ENCODE measurements at regions not wholly inside any gene's neighbourhood (a gene's known extent, or its start where the extent isn't known, plus 50 kb on each side); places are given as distances from the start of the nearest gene placed in this dataset.
"Not testable (repeated sequence)": the region's sequence is repeated elsewhere in the genome, so short reads cannot be mapped to it uniquely, and the experiment has no call there.

GRCh38 chr4:120001850-120002249, 64.8 kb downstream of the MAD2L1 start (continued):
- TF ChIP-seq E2F4 (IDR thresholded peaks at IDR 0.05; ENCODE audit: low read depth, low read length): no peak
- TF ChIP-seq CBFB (IDR thresholded peaks at IDR 0.05; ENCODE audit: low read depth): no peak

- FAIRE-seq (no peak), DNase-seq (ENCODE audit: low read depth, low spot score) (no peak), ATAC-seq (no peak)
- no peak overlapping the region for H3K4me2 ChIP-seq (ENCODE audit: control insufficient read depth, insufficient read depth)
- POLR2A ChIA-PET: no interaction called here
- no peak overlapping the region for H3K27ac ChIP-seq (ENCODE audit: control insufficient read depth, insufficient read depth)
- no peak overlapping the region for H2AFZ ChIP-seq (ENCODE audit: control insufficient read depth, low read depth, low read length)
- no peaks in the 10 kb centered on the region for H3K9me3 ChIP-seq (replicated peaks; ENCODE audit: control insufficient read depth, insufficient read depth, low read length)
- no peaks in the 10 kb centered on the region for H4K20me1 ChIP-seq (ENCODE audit: control insufficient read depth, insufficient read depth)
- 44% methylated on average over 6 of the region's 6 CpGs for WGBS (ENCODE audit: insufficient coverage, insufficient replicate concordance, low lambda C conversion rate, missing lambda C conversion rate)
- H3K27me3 ChIP-seq (replicated peaks in 1 of 2; ENCODE audit: control insufficient read depth in 2 of 2, insufficient read depth in 2 of 2, low read length in 1 of 2): no peaks in the 10 kb centered on the region
- H3K36me3 ChIP-seq (ENCODE audit: control insufficient read depth in 2 of 2, insufficient read depth in 2 of 2, low read length in 1 of 2): no peaks in the 10 kb centered on the region
- no peak overlapping the region for H3K4me3 ChIP-seq
- RAD21 ChIA-PET (ENCODE audit: unreplicated experiment): no interaction called here
- H3K79me2 ChIP-seq (ENCODE audit: control insufficient read depth, insufficient read depth, low read length): no peaks in the 10 kb centered on the region
- no peaks in the 10 kb centered on the region for H3K4me1 ChIP-seq (ENCODE audit: control insufficient read depth, insufficient read depth, low read length)
- H3K9ac ChIP-seq (ENCODE audit: control insufficient read depth, insufficient read depth, low read length): no peak overlapping the region
- CTCF ChIA-PET: no interaction called here
- BruUV-seq (replicated peaks): no TSS peak
- intact Hi-C loops (cut with micrococcal nuclease; ENCODE audit: unreplicated experiment) (no loop called here), in situ Hi-C loops (cut with MboI) (no loop called here)
- TF ChIP-seq NRF1 (conservative IDR thresholded peaks at IDR 0.05; ENCODE audit: low read depth, low read length): no peak
- TF ChIP-seq HCFC1 (IDR thresholded peaks at IDR 0.05; ENCODE audit: low read length): no peak
- no peak for TF ChIP-seq NR2C2 (IDR thresholded peaks at IDR 0.05; ENCODE audit: borderline replicate concordance, control insufficient read depth, insufficient read length, low read depth)
- no peak for TF ChIP-seq EED (IDR thresholded peaks at IDR 0.05; ENCODE audit: low read depth)
- SMC1A ChIA-PET (ENCODE audit: uncharacterized antibody, unreplicated experiment): no interaction called here
Observed at GRCh38 chr4:120000591-120001296, 65.9 kb downstream of the MAD2L1 start.

DNA sequence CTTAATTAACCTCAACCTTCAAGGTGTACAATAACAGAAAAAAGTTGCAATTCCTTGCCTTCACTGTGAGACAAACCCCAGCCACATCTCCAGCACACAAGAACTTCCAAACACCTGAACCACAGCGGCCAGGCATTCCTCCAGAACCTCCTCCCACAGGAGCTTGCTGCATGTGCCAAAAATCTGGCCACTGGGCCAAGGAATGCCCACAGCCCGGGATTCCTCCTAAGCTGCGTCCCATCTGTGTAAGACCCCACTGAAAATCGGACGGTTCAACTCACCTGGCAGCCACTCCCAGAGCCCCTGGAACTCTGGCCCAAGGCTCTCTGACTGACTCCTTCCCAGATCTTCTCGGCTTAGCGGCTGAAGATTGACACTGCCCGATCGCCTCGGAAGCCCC, 70.6 kb downstream of the MAD2L1 start:
- in situ Hi-C loops (cut with MboI); H3K4me1 ChIP-seq (ENCODE audit: control insufficient read depth, insufficient read depth, low read length); H3K79me2 ChIP-seq (ENCODE audit: control insufficient read depth, insufficient read depth, low read length); H4K20me1 ChIP-seq (ENCODE audit: control insufficient read depth, insufficient read depth); SMC1A ChIA-PET (ENCODE audit: uncharacterized antibody, unreplicated experiment); H3K4me2 ChIP-seq (ENCODE audit: control insufficient read depth, insufficient read depth); CTCF ChIA-PET; BruUV-seq (replicated peaks); H3K9me3 ChIP-seq (replicated peaks; ENCODE audit: control insufficient read depth, insufficient read depth, low read length); POLR2A ChIA-PET; RAD21 ChIA-PET (ENCODE audit: unreplicated experiment); H3K4me3 ChIP-seq; intact Hi-C loops (cut with micrococcal nuclease; ENCODE audit: unreplicated experiment); ATAC-seq; DNase-seq (ENCODE audit: low read depth, low spot score); FAIRE-seq; H3K27ac ChIP-seq (ENCODE audit: control insufficient read depth, insufficient read depth); H3K27me3 ChIP-seq (replicated peaks in 1 of 2; ENCODE audit: control insufficient read depth in 2 of 2, insufficient read depth in 2 of 2, low read length in 1 of 2); H2AFZ ChIP-seq (ENCODE audit: control insufficient read depth, low read depth, low read length); H3K36me3 ChIP-seq (ENCODE audit: control insufficient read depth in 2 of 2, insufficient read depth in 2 of 2, low read length in 1 of 2); H3K9ac ChIP-seq (ENCODE audit: control insufficient read depth, insufficient read depth, low read length): not testable (repeated sequence)
- 51% methylated on average over 10 of the region's 10 CpGs for WGBS (ENCODE audit: insufficient coverage, insufficient replicate concordance, low lambda C conversion rate, missing lambda C conversion rate)

Data from GM12878 (cell line).